ENCODE measurements at regions not wholly inside any gene's neighbourhood (a gene's known extent, or its start where the extent isn't known, plus 50 kb on each side); places are given as distances from the start of the nearest gene placed in this dataset.

GRCh38 chr3:86658876-86659275 is 332.1 kb downstream of the VGLL3 start:
- H2BK20ac ChIP-seq (ENCODE audit: low read depth, low read length), result no peak overlapping the region
- no peak overlapping the region for H3K9ac ChIP-seq (ENCODE audit: low read depth, low read length)
- H2BK120ac ChIP-seq (ENCODE audit: low read depth, low read length), result no peak overlapping the region
- H2AFZ ChIP-seq (replicated peaks; ENCODE audit: low read length, poor library complexity), result no peak overlapping the region
- H3K14ac ChIP-seq (replicated peaks; ENCODE audit: low read depth, low read length), result no peak overlapping the region
- H2AK9ac ChIP-seq (replicated peaks; ENCODE audit: low read depth, low read length, poor library complexity), result no peak overlapping the region
- H3K4me3 ChIP-seq (ENCODE audit: insufficient read depth, low read depth, low read length), result no peak overlapping the region
- H3K18ac ChIP-seq (ENCODE audit: low read depth, low read length), result no peak overlapping the region
- no peak overlapping the region for H4K8ac ChIP-seq (ENCODE audit: low read depth in 2 of 2, low read length in 2 of 2)
- ChIA-PET CTCF (interaction anchor here (0.6 kb wide), 2 partner anchors 516 to 692 kb away, joined by 3 to 5 read pairs; no protein-coding TSS in a partner anchor), POLR2A (ENCODE audit: unreplicated experiment) (no interaction called here)
- no TSS peak for BruUV-seq (replicated peaks)
- H3K4me2 ChIP-seq (ENCODE audit: low read depth, low read length), result no peak overlapping the region
- no peak overlapping the region for H2BK15ac ChIP-seq (ENCODE audit: low read depth, low read length)
- TF ChIP-seq USF2 (IDR thresholded peaks at IDR 0.05; ENCODE audit: low read depth, low read length), result no peak
- no peak for TF ChIP-seq RCOR1 (IDR thresholded peaks at IDR 0.05; ENCODE audit: insufficient replicate concordance, low read length)
- TF ChIP-seq BHLHE40 (IDR thresholded peaks at IDR 0.05; ENCODE audit: low read depth, low read length), result no peak
- no peak for TF ChIP-seq NFE2L2 (IDR thresholded peaks at IDR 0.05; ENCODE audit: low read depth, low read length)
- no peak for TF ChIP-seq MXI1 (IDR thresholded peaks at IDR 0.05; ENCODE audit: borderline replicate concordance, low read depth, low read length)
- TF ChIP-seq RFX5 (IDR thresholded peaks at IDR 0.05; ENCODE audit: low read depth, low read length), result no peak
- no peak for TF ChIP-seq CEBPB (IDR thresholded peaks at IDR 0.05; ENCODE audit: low read depth, low read length)
- no peak for TF ChIP-seq MAZ (IDR thresholded peaks at IDR 0.05; ENCODE audit: borderline replicate concordance, low read depth, low read length)
- TF ChIP-seq RAD21 (IDR thresholded peaks at IDR 0.05; ENCODE audit: low read length), result no peak
- TF ChIP-seq SMC3 (IDR thresholded peaks at IDR 0.05; ENCODE audit: low read depth, low read length), result no peak
- no peak for TF ChIP-seq MAFK (IDR thresholded peaks at IDR 0.05; ENCODE audit: low read depth, low read length)
- TF ChIP-seq, protein P1, sequence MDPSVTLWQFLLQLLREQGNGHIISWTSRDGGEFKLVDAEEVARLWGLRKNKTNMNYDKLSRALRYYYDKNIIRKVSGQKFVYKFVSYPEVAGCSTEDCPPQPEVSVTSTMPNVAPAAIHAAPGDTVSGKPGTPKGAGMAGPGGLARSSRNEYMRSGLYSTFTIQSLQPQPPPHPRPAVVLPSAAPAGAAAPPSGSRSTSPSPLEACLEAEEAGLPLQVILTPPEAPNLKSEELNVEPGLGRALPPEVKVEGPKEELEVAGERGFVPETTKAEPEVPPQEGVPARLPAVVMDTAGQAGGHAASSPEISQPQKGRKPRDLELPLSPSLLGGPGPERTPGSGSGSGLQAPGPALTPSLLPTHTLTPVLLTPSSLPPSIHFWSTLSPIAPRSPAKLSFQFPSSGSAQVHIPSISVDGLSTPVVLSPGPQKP (IDR thresholded peaks at IDR 0.05; ENCODE audit: borderline replicate concordance, low read depth, low read length), result no peak
- no peak for TF ChIP-seq FOS (IDR thresholded peaks at IDR 0.05; ENCODE audit: low read depth, low read length)
- no peak for TF ChIP-seq POLR2A (IDR thresholded peaks at IDR 0.05; ENCODE audit: low read depth, low read length)
- TF ChIP-seq, protein P2, sequence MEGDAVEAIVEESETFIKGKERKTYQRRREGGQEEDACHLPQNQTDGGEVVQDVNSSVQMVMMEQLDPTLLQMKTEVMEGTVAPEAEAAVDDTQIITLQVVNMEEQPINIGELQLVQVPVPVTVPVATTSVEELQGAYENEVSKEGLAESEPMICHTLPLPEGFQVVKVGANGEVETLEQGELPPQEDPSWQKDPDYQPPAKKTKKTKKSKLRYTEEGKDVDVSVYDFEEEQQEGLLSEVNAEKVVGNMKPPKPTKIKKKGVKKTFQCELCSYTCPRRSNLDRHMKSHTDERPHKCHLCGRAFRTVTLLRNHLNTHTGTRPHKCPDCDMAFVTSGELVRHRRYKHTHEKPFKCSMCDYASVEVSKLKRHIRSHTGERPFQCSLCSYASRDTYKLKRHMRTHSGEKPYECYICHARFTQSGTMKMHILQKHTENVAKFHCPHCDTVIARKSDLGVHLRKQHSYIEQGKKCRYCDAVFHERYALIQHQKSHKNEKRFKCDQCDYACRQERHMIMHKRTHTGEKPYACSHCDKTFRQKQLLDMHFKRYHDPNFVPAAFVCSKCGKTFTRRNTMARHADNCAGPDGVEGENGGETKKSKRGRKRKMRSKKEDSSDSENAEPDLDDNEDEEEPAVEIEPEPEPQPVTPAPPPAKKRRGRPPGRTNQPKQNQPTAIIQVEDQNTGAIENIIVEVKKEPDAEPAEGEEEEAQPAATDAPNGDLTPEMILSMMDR (conservative IDR thresholded peaks at IDR 0.05; ENCODE audit: low read depth, low read length), result no peak
- no peak for TF ChIP-seq CHD1 (IDR thresholded peaks at IDR 0.05; ENCODE audit: low read depth, low read length)
- H2BK5ac ChIP-seq (ENCODE audit: low read depth, low read length, poor library complexity, severe bottlenecking), result no peak overlapping the region
- no peak for ATAC-seq (ENCODE audit: low read depth)
- H3K9me1 ChIP-seq (ENCODE audit: insufficient read depth, low read length), result no peaks in the 10 kb centered on the region
- no peak overlapping the region for H3K27ac ChIP-seq (ENCODE audit: insufficient read depth, low read length)
- intact Hi-C loops (cut with micrococcal nuclease), result no loop called here
- no peak overlapping the region for H4K5ac ChIP-seq (ENCODE audit: low read depth, low read length)
- WGBS, 2 experiments (ENCODE audit: extremely low coverage in 2 of 2, insufficient read length in 1 of 2), result no CpG with 5 or more reads among the region's 1 CpG
- dilution Hi-C loops (cut with HindIII; ENCODE audit: low sequenced_read_pairs, unreplicated experiment), result no loop called here
- no peak overlapping the region for H2AK5ac ChIP-seq (ENCODE audit: low read depth, low read length)
- in situ Hi-C loops (cut with MboI; ENCODE audit: low sequenced_read_pairs), result no loop called here
- H4K20me1 ChIP-seq (ENCODE audit: insufficient read depth, low read length), result no peaks in the 10 kb centered on the region
- no peak overlapping the region for H3K23ac ChIP-seq (ENCODE audit: low read depth, low read length)
- no peaks in the 10 kb centered on the region for H3K4me1 ChIP-seq (ENCODE audit: control insufficient read depth, insufficient read depth, low read length)
- H4K91ac ChIP-seq (ENCODE audit: insufficient read depth, low read depth, low read length), result no peak overlapping the region
- H3K79me1 ChIP-seq (ENCODE audit: low read depth in 1 of 2, low read length in 2 of 2), result no peaks in the 10 kb centered on the region
- DNase-seq, result no peak
- H3K56ac ChIP-seq (ENCODE audit: extremely low read depth, insufficient read depth, low read length), result no peak overlapping the region
- no peak overlapping the region for H3K4ac ChIP-seq (ENCODE audit: low read depth, low read length)
- H3K9me3 ChIP-seq (ENCODE audit: control insufficient read depth, insufficient read depth, low read length), result no peaks in the 10 kb centered on the region
- H3K36me3 ChIP-seq (ENCODE audit: control insufficient read depth, insufficient read depth, low read length), result no peaks in the 10 kb centered on the region
- no peaks in the 10 kb centered on the region for H3K27me3 ChIP-seq (ENCODE audit: control insufficient read depth, insufficient read depth, low read length)
